Aorta (tissue), 5 donors: ENCODE measurements at regions not wholly inside any gene's neighbourhood (a gene's known extent, or its start where the extent isn't known, plus 50 kb on each side); places are given as distances from the start of the nearest gene placed in this dataset.
"Not testable (repeated sequence)": the region's sequence is repeated elsewhere in the genome, so short reads cannot be mapped to it uniquely, and the experiment has no call there.

Experiments used
- ATAC-seq: fragments of 200-7000 bp; cut with Tn5 transposase; one replicate; pipeline ENCODE4 v1.9.1; 2022; ENCODE audit warnings: moderate library complexity; ENCODE audit not compliant: low FRiP score
- DNase-seq, 2 donors: peaks; one replicate each; pipeline ENCODE4 v3.0.0-alpha.2; 2020
- H3K27ac ChIP-seq, 2 donors: one replicate each; pipeline ENCODE4 v1.5.1; 2013; ENCODE audit warnings: low read length in 2 of 2, mild to moderate bottlenecking in 2 of 2, moderate library complexity in 2 of 2, control low read depth in 1 of 2, inconsistent platforms in 1 of 2, low read depth in 1 of 2
- H3K27me3 ChIP-seq, 2 donors: one replicate each; pipeline ENCODE4 v1.6.1; 2013; ENCODE audit warnings: control low read depth in 1 of 2, low read length in 1 of 2, mild to moderate bottlenecking in 1 of 2, moderate library complexity in 1 of 2; ENCODE audit not compliant: insufficient read depth in 2 of 2, control insufficient read depth in 1 of 2
- H3K36me3 ChIP-seq, 2 donors: one replicate each; pipeline ENCODE4 v1.6.1; 2013; ENCODE audit warnings: control low read depth in 1 of 2, low read length in 1 of 2, mild to moderate bottlenecking in 1 of 2; ENCODE audit not compliant: insufficient read depth in 2 of 2, control insufficient read depth in 1 of 2
- H3K4me1 ChIP-seq, 2 donors: one replicate each; pipeline ENCODE4 v1.6.1; 2013; ENCODE audit warnings: low read length in 2 of 2, control low read depth in 1 of 2, mild to moderate bottlenecking in 1 of 2, moderate library complexity in 1 of 2; ENCODE audit not compliant: insufficient read depth in 2 of 2, control insufficient read depth in 1 of 2
- H3K4me3 ChIP-seq, 2 donors: one replicate each; pipeline ENCODE4 v1.5.1; 2013; ENCODE audit warnings: low read length in 2 of 2, control low read depth in 1 of 2, mild to moderate bottlenecking in 1 of 2
- H3K9me3 ChIP-seq: one replicate; pipeline ENCODE4 v1.6.1; 2013; ENCODE audit warnings: mild to moderate bottlenecking, low read length; ENCODE audit not compliant: control insufficient read depth
- WGBS, 2 donors: extraction: QIAGEN DNeasy Blood & Tissue Kit; methylation state at CpG; one replicate each; pipeline ENCODE4 v1.1.7; 2013; 5-methylcytosine and 5-hydroxymethylcytosine counted together
- intact Hi-C, 2 donors: fragments of 100-400 bp; cut with DNase I; formaldehyde crosslinking; loops; one replicate each; pipeline versions ENCODE4 v1.14.2 to v1.15.0; 2022
- donor health status: healthy with polysubstance abuse.
- donor health status: Bipolar disorder and iron deficiency.
- donor health status: DM: no; HTN: no; CAD: no.
- donor health status: DM: no; HTN: no; CAD: no.
- donor health status: DM: yes; HTN: yes; CAD: no.

GRCh38 chr10:95137990-95138625, 55.9 kb upstream of the ACSM6 start:
- ATAC-seq, H3K36me3 ChIP-seq, H3K27ac ChIP-seq, H3K27me3 ChIP-seq, H3K4me1 ChIP-seq, H3K9me3 ChIP-seq, intact Hi-C loops, H3K4me3 ChIP-seq, DNase-seq: not testable (repeated sequence)
- 82 to 89% methylated on average over 1 of the region's 1 CpG for WGBS, 2 donors

GRCh38 chr10:95134490-95134889, 59.5 kb upstream of the ACSM6 start:
- H3K4me3 ChIP-seq, result no peak overlapping the region
- H3K9me3 ChIP-seq, result no peaks in the 10 kb centered on the region
- ATAC-seq, result no peak
- no peaks in the 10 kb centered on the region for H3K4me1 ChIP-seq
- DNase-seq, result no peak
- no peaks in the 10 kb centered on the region for H3K36me3 ChIP-seq
- 81 to 82% methylated on average over 1 of the region's 1 CpG for WGBS, 2 donors
- H3K27me3 ChIP-seq, result no peaks in the 10 kb centered on the region
- intact Hi-C loops, result no loop called here
- H3K27ac ChIP-seq, result no peak overlapping the region

GRCh38 chr10:95133997-95134396, 60.0 kb upstream of the ACSM6 start:
- Histone ChIP-seq H3K4me3 (no peak overlapping the region), H3K27me3 (no peaks in the 10 kb centered on the region), H3K9me3 (no peaks in the 10 kb centered on the region), H3K27ac (no peak overlapping the region), H3K36me3 (no peaks in the 10 kb centered on the region), H3K4me1 (no peaks in the 10 kb centered on the region)
- no peak for DNase-seq
- WGBS, 2 donors, result 75 to 77% methylated on average over 2 of the region's 2 CpGs
- intact Hi-C loops, result no loop called here
- no peak for ATAC-seq

GRCh38 chr10:95133016-95133752, 60.9 kb upstream of the ACSM6 start:
- H3K9me3 ChIP-seq, result no peaks in the 10 kb centered on the region
- WGBS, 2 donors, result 60 to 65% methylated on average over 4 of the region's 4 CpGs

GRCh38 chr10:95130429-95130828, 61.1 kb upstream of the CYP2C8 start:
- DNase-seq, H3K9me3 ChIP-seq, H3K27ac ChIP-seq, ATAC-seq, H3K36me3 ChIP-seq, H3K4me1 ChIP-seq, H3K27me3 ChIP-seq, intact Hi-C loops, H3K4me3 ChIP-seq: not testable (repeated sequence)
- WGBS, 2 donors, result 96% methylated on average over 2 of the region's 2 CpGs

More at GRCh38 chr10:95133016-95133752, 60.9 kb upstream of the ACSM6 start:
- Histone ChIP-seq H3K4me1 (no peaks in the 10 kb centered on the region), H3K4me3 (no peak overlapping the region), H3K27ac (no peak overlapping the region), H3K27me3 (no peaks in the 10 kb centered on the region), H3K36me3 (no peaks in the 10 kb centered on the region)
- intact Hi-C loops, result no loop called here
- ATAC-seq (peak; percentile 41), DNase-seq (peak; percentile 75 to 79)

GRCh38 chr10:95125582-95125981, 56.3 kb upstream of the CYP2C8 start:
- Histone ChIP-seq H3K27ac (no peak overlapping the region), H3K4me3 (no peak overlapping the region), H3K36me3 (no peaks in the 10 kb centered on the region), H3K27me3 (no peaks in the 10 kb centered on the region), H3K4me1 (no peaks in the 10 kb centered on the region), H3K9me3 (peaks cover 2% of the 10 kb centered on the region)
- no peak for ATAC-seq
- intact Hi-C loops, result no loop called here
- no peak for DNase-seq
- WGBS, 2 donors, result 88 to 96% methylated on average over 1 of the region's 1 CpG

GRCh38 chr10:95122736-95123135, 53.4 kb upstream of the CYP2C8 start:
- DNase-seq (no peak), ATAC-seq (no peak)
- no peaks in the 10 kb centered on the region for H3K36me3 ChIP-seq
- H3K27me3 ChIP-seq, result no peaks in the 10 kb centered on the region
- peaks cover 2% of the 10 kb centered on the region for H3K9me3 ChIP-seq
- no peaks in the 10 kb centered on the region for H3K4me1 ChIP-seq
- intact Hi-C loops, result no loop called here
- no peak overlapping the region for H3K4me3 ChIP-seq
- WGBS, 2 donors, result 94 to 96% methylated on average over 1 of the region's 1 CpG
- no peak overlapping the region for H3K27ac ChIP-seq

- Histone ChIP-seq H3K4me3 (no peak overlapping the region), H3K9me3 (peaks cover 4% of the 10 kb centered on the region), H3K4me1 (no peaks in the 10 kb centered on the region), H3K27me3 (no peaks in the 10 kb centered on the region), H3K27ac (no peak overlapping the region), H3K36me3 (no peaks in the 10 kb centered on the region)
- ATAC-seq (no peak), DNase-seq (no peak)
- intact Hi-C loops, result no loop called here
- WGBS, 2 donors, result 53 to 61% methylated on average over 2 of the region's 2 CpGs
Observed at GRCh38 chr10:95121904-95122303, 52.6 kb upstream of the CYP2C8 start.
